ENCODE measurements at regions not wholly inside any gene's neighbourhood (a gene's known extent, or its start where the extent isn't known, plus 50 kb on each side); places are given as distances from the start of the nearest gene placed in this dataset.

DNA sequence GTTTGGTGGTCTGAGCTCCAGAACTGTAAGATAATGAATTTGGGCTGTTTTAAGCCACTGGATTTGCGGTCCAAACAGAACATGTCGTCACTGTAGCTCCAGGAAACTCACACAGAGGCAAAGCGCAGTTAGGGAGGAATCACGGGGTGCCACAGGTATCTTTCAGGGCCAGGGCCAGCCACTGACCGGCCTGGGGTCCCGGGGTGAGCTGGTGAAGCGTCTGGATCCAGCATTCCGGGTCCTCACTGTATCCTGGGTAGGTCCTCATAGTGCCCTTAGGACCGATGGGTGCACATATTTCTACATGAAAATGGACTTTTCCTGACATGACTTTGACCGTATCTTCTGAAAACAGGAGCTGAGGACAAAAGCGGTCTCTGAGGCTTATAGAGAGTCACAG, 196.0 kb upstream of the HDAC4 start:
- TF ChIP-seq, protein P1, sequence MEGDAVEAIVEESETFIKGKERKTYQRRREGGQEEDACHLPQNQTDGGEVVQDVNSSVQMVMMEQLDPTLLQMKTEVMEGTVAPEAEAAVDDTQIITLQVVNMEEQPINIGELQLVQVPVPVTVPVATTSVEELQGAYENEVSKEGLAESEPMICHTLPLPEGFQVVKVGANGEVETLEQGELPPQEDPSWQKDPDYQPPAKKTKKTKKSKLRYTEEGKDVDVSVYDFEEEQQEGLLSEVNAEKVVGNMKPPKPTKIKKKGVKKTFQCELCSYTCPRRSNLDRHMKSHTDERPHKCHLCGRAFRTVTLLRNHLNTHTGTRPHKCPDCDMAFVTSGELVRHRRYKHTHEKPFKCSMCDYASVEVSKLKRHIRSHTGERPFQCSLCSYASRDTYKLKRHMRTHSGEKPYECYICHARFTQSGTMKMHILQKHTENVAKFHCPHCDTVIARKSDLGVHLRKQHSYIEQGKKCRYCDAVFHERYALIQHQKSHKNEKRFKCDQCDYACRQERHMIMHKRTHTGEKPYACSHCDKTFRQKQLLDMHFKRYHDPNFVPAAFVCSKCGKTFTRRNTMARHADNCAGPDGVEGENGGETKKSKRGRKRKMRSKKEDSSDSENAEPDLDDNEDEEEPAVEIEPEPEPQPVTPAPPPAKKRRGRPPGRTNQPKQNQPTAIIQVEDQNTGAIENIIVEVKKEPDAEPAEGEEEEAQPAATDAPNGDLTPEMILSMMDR (IDR thresholded peaks at IDR 0.05): no peak

DNA sequence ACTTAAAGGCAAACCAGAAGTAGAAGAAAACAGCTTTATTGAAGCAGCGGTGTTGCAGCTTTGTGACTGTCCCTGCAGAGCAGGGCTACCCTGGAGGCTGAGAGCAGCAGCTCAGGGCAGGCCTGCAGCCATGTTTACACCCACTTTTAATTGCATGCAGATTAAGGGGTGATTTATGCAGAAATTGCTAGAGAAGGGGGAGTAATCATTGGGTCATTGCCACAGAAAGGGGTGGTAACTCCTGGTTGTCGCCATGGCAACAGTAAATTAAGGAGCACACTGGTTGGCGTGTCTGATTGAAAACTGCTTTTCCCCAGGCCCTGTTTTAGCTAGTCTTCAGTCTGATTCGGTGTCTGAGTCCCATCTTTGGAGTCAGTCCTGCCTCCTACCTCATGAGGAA, 195.4 kb upstream of the HDAC4 start:
- TF ChIP-seq, protein P1 (IDR thresholded peaks at IDR 0.05): no peak

DNA sequence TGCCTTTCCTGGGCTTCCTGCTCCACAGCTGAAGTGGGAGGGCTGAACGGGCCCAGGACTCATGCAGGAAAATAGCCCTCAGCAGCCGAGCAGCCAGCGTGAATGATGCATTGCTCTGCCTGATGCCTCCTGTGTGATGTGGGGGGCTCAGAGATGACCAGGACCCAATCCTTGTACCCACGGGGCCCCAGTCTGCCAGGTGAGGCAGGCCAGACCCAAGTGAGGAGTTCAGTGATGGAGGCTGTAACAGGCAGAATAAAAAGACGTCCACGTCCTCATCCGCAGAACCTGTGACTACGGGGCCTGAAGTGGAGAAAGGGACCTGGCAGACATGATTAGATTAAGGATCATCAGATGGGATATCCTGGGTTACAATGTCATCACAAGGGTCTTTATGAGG, 194.9 kb upstream of the HDAC4 start:
- TF ChIP-seq, protein P1 (IDR thresholded peaks at IDR 0.05): no peak

DNA sequence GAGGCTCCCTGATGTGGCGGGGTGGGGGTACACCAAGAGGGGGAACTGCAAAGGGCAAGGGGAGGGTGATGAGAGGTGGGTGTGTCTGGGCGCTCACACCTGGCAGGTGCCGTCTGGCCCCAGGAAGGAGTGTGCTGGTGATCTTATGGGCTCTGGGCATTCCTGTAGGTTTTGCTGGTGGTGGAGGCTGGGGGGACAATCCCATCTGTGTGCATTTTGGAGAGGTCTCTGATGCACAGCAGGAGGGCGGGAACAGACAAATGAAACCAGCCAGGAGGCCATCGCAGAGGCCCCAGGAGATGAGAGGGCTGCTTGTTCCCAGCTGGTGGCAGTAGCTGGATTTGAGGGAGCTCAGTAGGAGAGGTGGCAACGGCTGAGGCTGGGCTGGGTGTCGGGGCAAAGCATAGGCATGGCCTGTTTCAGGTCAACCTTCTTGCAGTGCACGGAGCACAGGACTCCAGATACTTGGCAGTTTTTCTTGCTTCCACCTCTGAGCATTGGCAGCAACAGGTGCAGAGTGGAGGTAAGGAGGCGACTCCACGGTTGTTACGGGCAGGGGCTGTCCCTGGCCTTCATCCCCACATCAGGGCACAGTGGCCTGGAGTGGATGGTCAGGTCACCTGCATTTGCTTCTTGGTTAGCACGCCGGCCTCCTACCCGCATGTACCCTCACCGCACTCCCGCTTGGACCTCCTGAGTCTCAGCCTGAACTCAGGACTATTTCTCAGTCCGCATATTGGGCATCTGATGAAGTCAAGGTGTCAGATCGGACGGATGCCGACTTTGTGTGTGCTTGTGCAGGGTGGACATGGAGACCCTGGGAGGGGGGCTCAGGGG, 194.2 kb upstream of the HDAC4 start:
- TF ChIP-seq, protein P1 (IDR thresholded peaks at IDR 0.05): no peak

DNA sequence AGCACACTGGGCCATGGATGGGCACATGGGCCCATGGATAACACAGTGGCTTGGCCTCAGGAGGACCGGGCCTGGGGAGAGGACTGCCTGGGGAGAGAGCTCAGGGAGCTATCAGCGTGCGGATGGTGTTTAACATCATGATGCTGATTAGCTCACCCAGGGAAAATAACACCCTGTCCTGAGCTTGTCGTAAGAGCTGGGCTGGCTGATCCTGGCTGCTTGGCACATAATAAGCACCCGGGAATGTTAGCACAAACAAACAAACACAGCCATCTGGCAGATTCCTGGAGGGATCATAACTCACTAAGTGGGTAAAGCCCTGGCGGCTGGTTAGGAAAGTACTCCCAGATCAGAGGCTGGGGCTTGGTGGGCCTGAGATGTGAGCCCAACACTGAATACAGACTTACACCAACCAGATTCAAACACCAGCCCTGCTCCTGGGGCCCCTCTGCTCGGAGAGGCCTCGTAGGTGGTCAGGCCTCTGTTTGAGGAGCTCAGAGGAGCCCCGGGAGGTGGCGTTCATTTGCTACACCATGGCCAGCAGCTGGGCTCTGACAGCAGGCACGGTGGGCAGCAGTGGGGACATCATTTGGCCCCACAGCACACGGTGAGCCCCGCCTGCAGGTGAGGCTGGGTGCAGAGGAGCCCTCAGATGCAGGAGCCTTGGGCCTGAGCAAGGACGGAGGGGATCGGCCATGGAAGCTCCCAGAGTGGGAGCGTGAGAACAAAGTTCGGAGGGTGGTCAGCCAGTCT, 193.4 kb upstream of the HDAC4 start:
- TF ChIP-seq, protein P1 (IDR thresholded peaks at IDR 0.05): no peak

DNA sequence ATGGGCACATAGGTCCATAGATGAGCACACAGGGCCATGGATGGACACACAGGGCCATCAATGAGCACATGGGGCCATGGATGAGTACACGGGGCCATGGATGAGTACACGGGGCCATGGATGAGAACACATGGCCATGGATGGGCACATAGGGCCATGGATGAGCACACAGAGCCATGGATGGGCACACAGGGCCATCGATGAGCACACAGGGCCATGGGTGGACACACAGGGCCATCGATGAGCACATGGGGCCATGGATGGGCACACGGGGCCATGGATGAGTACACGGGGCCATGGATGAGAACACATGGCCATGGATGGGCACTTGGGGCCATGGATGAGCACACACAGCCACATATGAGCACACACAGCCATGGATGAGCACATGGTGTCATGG, 192.6 kb upstream of the HDAC4 start:
- TF ChIP-seq, protein P1 (IDR thresholded peaks at IDR 0.05): no peak

DNA sequence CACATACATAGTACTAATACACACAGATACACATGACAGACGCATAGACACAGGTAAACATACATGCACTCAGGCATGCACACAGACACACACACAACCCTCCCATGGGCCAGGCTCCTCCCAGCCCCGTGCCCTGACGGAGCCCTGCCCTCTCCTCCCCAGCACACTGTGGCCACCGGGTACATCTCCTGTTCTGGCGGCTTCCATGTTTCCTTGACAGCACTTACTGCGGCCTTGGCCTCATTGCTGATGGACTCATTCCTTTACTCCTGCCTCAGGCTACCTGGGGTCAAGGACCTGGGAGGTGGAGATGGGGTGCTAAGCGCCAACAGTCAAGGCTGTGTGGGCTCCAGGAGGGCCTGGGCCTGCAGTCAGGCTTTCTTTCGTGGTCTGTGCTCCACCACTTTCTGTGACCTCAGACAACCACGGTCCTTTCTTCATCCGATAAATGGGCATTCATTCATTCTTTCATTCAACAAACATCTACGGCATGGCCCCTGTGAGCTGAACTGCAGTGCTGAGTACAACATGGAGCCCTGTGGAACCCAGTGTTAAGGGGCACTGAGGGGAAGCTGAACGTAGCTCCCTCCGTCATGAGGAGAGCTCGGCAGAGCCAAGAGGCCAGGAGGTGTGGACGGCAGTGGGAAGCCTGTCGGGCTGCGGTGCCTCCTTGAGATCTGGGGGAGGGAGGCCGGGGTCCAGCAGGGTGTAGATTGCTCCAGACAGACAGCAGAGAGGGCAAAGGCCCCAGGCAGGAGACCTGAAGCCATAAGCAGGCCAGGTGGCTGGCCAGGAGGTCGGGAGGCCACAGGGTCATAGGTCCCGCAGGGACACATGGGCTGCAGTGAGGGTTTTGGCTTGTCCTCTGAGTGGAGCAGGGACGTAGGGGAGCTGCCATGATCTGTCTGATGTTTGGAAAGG, 190.4 kb upstream of the HDAC4 start:
- TF ChIP-seq, protein P1 (IDR thresholded peaks at IDR 0.05): no peak
